Activated CD8-positive, alpha-beta T cell treated with anti-CD3 and anti-CD28 coated beads for 36 hours (primary cell): ENCODE measurements at regions not wholly inside any gene's neighbourhood (a gene's known extent, or its start where the extent isn't known, plus 50 kb on each side); places are given as distances from the start of the nearest gene placed in this dataset.
"Not testable (repeated sequence)": the region's sequence is repeated elsewhere in the genome, so short reads cannot be mapped to it uniquely, and the experiment has no call there.

Source experiments
- ATAC-seq: fragments of 200-7000 bp; cut with Tn5 transposase; one replicate; pipeline ENCODE4 v1.10.0; 2021; ENCODE audit warnings: mild to moderate bottlenecking, moderate library complexity
- CTCF ChIA-PET: fragments of 350-600 bp; sonication (Branson Sonifier 250); formaldehyde crosslinking; loops from one replicate; lab custom pipeline; 2021; ENCODE audit warnings: antibody characterized with exemption; lab: Charles Lee
- POLR2A ChIA-PET: fragments of 350-600 bp; sonication (Branson Sonifier 250); formaldehyde crosslinking; loops from one replicate; lab custom pipeline; 2021; ENCODE audit warnings: antibody characterized with exemption; lab: Charles Lee
- DNase-seq: peaks from one replicate; pipeline ENCODE4 v3.0.0-alpha.2; 2020
- H3K27ac Mint-ChIP-seq: one replicate; pipeline ENCODE4 v1.8.0; 2021; ENCODE audit warnings: mild to moderate bottlenecking, mixed read lengths
- H3K27me3 Mint-ChIP-seq: one replicate; pipeline ENCODE4 v1.8.0; 2021; ENCODE audit warnings: mixed read lengths
- H3K36me3 Mint-ChIP-seq: one replicate; pipeline ENCODE4 v1.8.0; 2021; ENCODE audit warnings: low read depth, mixed read lengths
- H3K4me1 Mint-ChIP-seq: one replicate; pipeline ENCODE4 v1.8.0; 2021; ENCODE audit warnings: low read depth, mixed read lengths
- H3K4me3 Mint-ChIP-seq: one replicate; pipeline ENCODE4 v1.8.0; 2021; ENCODE audit warnings: mild to moderate bottlenecking, moderate library complexity, mixed read lengths
- H3K9me3 Mint-ChIP-seq: one replicate; pipeline ENCODE4 v1.8.0; 2021; ENCODE audit warnings: mixed read lengths
- intact Hi-C: fragments of 100-400 bp; cut with micrococcal nuclease; formaldehyde crosslinking; loops from one replicate; pipeline ENCODE4 v1.10.0; 2022
- TF ChIP-seq, protein P1 (sequence below): fragments of 200-600 bp; IDR thresholded peaks from one replicate; pipeline ENCODE4 v1.8.0; 2022; ENCODE audit warnings: antibody characterized with exemption, mild to moderate bottlenecking

DNA sequence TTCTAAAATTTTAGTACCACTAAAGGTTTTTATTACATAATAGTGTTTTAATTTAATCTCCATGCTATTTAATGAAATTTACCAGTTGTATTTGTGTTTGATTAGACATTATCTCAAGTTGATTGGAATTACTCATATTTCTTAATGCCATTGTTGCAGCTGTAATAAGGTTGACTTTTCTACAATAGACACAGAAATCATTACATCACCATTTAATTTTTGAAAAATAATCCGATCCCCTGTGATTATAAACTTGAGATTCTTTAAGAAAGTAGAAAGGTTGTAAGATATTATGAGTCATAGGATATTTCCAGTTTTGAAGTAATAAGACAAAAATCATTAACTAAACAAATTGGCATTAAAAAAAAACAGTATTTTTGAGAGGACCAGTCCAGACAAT is 161.4 kb downstream of the PRL start:
- no peak overlapping the region for H3K27ac Mint-ChIP-seq
- H3K27me3 Mint-ChIP-seq: peaks cover 1% of the 10 kb centered on the region
- TF ChIP-seq, protein P1, sequence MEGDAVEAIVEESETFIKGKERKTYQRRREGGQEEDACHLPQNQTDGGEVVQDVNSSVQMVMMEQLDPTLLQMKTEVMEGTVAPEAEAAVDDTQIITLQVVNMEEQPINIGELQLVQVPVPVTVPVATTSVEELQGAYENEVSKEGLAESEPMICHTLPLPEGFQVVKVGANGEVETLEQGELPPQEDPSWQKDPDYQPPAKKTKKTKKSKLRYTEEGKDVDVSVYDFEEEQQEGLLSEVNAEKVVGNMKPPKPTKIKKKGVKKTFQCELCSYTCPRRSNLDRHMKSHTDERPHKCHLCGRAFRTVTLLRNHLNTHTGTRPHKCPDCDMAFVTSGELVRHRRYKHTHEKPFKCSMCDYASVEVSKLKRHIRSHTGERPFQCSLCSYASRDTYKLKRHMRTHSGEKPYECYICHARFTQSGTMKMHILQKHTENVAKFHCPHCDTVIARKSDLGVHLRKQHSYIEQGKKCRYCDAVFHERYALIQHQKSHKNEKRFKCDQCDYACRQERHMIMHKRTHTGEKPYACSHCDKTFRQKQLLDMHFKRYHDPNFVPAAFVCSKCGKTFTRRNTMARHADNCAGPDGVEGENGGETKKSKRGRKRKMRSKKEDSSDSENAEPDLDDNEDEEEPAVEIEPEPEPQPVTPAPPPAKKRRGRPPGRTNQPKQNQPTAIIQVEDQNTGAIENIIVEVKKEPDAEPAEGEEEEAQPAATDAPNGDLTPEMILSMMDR: no peak
- H3K4me1 Mint-ChIP-seq: no peaks in the 10 kb centered on the region
- no peaks in the 10 kb centered on the region for H3K36me3 Mint-ChIP-seq
- ATAC-seq (no peak), DNase-seq (no peak)
- intact Hi-C loops: no loop called here
- CTCF ChIA-PET: no interaction called here
- POLR2A ChIA-PET: no interaction called here
- H3K4me3 Mint-ChIP-seq: no peak overlapping the region
- peaks cover 3% of the 10 kb centered on the region for H3K9me3 Mint-ChIP-seq

DNA sequence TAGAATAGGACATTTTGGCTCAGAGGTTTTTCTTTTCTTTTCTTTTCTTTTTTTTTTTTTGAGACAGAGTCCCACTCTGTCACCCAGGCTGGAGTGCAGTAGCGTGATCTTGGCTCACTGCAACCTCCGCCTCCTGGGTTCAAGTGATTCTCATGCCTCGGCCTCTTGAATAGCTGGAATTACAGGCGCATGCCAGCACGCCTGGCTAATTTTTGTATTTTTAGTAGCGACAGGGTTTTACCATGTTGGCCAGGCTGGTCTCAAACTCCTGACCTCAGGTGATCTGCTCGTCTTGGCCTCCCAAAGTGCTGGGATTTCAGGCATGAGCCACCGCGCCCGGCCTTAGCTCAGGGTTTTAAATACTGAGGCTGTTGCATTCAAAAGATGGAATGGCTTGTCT is 156.1 kb downstream of the PRL start:
- H3K4me1 Mint-ChIP-seq, H3K4me3 Mint-ChIP-seq, intact Hi-C loops, CTCF ChIA-PET, H3K27me3 Mint-ChIP-seq, H3K36me3 Mint-ChIP-seq, ATAC-seq, H3K9me3 Mint-ChIP-seq, H3K27ac Mint-ChIP-seq, POLR2A ChIA-PET, DNase-seq: not testable (repeated sequence)

DNA sequence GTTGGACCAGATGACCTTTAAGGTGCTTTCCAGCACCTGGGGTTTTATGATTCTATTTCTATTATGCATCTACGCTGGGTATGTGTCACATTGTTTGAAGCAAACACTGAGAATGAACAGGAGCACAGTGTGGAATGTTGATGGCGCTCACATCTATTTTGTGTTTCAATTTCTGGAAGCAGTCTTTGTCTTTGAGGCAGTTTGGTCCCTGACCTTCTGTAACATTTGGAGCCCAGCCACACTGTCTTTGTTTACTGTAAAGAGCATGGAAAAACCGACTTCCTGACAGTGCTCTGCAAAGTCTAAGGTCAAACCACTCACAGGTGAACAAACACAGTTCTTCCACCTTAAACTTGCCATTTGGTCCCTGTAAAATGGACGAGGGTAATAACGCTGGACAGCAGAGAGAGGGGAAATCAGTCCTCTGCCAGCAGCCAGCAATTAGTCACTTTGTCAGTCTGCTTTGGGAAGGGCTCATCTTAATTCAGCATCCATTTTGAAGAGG is 155.5 kb downstream of the PRL start:
- Mint-ChIP-seq H3K27me3 (peaks cover 13% of the 10 kb centered on the region), H3K36me3 (no peaks in the 10 kb centered on the region), H3K27ac (no peak overlapping the region), H3K4me1 (peaks cover 11% of the 10 kb centered on the region), H3K9me3 (no peaks in the 10 kb centered on the region), H3K4me3 (no peak overlapping the region)
- intact Hi-C loops: no loop called here
- CTCF ChIA-PET: no interaction called here
- DNase-seq (no peak), ATAC-seq (no peak)
- POLR2A ChIA-PET: no interaction called here
- TF ChIP-seq, protein P1: no peak

DNA sequence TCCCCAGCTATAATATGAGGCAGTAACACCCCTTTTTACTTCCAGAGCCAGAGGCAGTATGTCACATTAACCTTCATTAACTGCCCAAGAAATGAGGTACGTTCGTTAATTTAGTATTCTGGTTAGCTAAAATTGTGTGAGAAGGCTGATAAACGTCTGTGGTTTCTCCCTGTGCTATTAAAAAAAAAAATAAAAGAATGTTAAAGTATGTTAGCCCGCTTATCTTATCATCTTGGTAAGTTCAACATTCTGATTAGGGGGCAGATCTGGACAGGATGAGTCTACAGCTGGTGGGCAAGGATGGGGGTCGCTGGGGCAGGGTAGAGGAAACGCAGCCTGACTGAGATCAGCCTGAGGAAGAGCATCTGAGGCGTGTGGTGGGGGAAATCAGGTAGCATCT is 154.0 kb downstream of the PRL start:
- H3K4me3 Mint-ChIP-seq: no peak overlapping the region
- no peaks in the 10 kb centered on the region for H3K9me3 Mint-ChIP-seq
- H3K27ac Mint-ChIP-seq: no peak overlapping the region
- peaks cover 23% of the 10 kb centered on the region for H3K27me3 Mint-ChIP-seq
- ChIA-PET POLR2A (no interaction called here), CTCF (no interaction called here)
- intact Hi-C loops: no loop called here
- peaks cover 23% of the 10 kb centered on the region for H3K4me1 Mint-ChIP-seq
- H3K36me3 Mint-ChIP-seq: no peaks in the 10 kb centered on the region
- TF ChIP-seq, protein P1: no peak
- DNase-seq: no peak
- ATAC-seq: no peak

DNA sequence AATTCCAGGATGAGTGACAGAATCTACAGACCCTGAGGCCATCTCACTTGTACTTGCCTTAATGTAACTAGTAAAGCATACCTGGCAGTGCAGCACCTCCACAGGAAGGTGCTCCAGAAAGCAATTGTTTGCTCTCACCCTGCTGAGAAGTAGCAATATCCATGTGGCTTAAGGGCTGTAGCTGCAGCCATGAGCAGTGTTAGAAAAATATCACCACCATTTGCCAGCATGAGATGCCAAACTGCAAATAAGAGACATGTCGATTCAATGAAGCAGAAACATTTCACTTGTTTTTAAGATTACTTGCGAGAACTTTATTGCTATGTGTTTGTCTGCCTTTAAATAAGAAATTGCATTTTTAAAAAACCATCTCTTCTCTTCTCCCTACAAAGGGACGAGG is 151.5 kb downstream of the PRL start:
- TF ChIP-seq, protein P1: no peak
- CTCF ChIA-PET: no interaction called here

More for the DNA sequence above, 151.5 kb downstream of the PRL start:
- Mint-ChIP-seq H3K36me3 (no peaks in the 10 kb centered on the region), H3K27me3 (peaks cover 41% of the 10 kb centered on the region), H3K4me1 (peaks cover 34% of the 10 kb centered on the region), H3K27ac (no peak overlapping the region), H3K4me3 (no peak overlapping the region), H3K9me3 (no peaks in the 10 kb centered on the region)
- ATAC-seq: no peak
- no peak for DNase-seq
- POLR2A ChIA-PET: no interaction called here
- intact Hi-C loops: no loop called here
